Chondrocyte (in vitro differentiated cells): ENCODE measurements at regions not wholly inside any gene's neighbourhood (a gene's known extent, or its start where the extent isn't known, plus 50 kb on each side); places are given as distances from the start of the nearest gene placed in this dataset.
"Not testable (repeated sequence)": the region's sequence is repeated elsewhere in the genome, so short reads cannot be mapped to it uniquely, and the experiment has no call there.

Source experiments
- DNase-seq: peaks from one replicate; pipeline ENCODE4 v3.0.0; 2021; ENCODE audit warnings: mixed read lengths, low spot score
- H3K27ac Mint-ChIP-seq: one replicate; pipeline ENCODE4 v1.8.0; 2021; ENCODE audit warnings: mild to moderate bottlenecking, moderate library complexity, mixed read lengths; ENCODE audit not compliant: unreplicated experiment
- H3K27me3 Mint-ChIP-seq: 2 replicates; pipeline ENCODE4 v1.8.0; 2021; ENCODE audit warnings: low read depth, mixed read lengths
- H3K36me3 Mint-ChIP-seq: 2 replicates; pipeline ENCODE4 v1.8.0; 2021; ENCODE audit warnings: low read depth, mixed read lengths
- H3K4me1 Mint-ChIP-seq: 2 replicates; pipeline ENCODE4 v1.8.0; 2021; ENCODE audit warnings: low read depth, mild to moderate bottlenecking, mixed read lengths
- H3K4me3 Mint-ChIP-seq: one replicate; pipeline ENCODE4 v1.8.0; 2021; ENCODE audit warnings: mild to moderate bottlenecking, moderate library complexity, mixed read lengths; ENCODE audit not compliant: unreplicated experiment
- H3K9me3 Mint-ChIP-seq: 2 replicates; pipeline ENCODE4 v1.8.0; 2021; ENCODE audit warnings: low read depth, mixed read lengths
- TF ChIP-seq, protein P1 (sequence below): fragments of 200-600 bp; sonication (generic); IDR thresholded peaks from 2 replicates; pipeline ENCODE4 v1.5.0; 2021; ENCODE audit warnings: antibody characterized with exemption, mild to moderate bottlenecking, moderate library complexity

DNA sequence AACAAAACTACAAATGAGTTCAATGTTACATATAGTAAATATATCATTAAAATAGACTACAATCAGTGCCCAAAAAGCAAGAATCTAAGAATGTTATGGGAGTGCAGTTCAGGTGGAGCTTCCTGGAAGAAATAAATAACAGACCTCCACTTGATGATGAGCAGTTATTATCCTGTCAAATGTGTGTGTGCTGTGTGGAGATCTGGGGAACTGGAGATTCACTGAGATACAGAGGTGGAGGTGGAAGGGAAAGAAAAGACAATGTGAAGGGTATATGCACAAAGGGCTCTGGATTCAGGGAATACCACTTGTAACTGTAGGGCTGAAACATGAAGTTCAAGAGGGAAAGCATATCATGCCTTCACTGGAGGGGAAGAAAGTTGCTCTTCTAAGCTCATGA, 331.1 kb downstream of the SEMA3D start:
- DNase-seq: no peak
- Mint-ChIP-seq H3K9me3 (peaks cover 9% of the 10 kb centered on the region), H3K27ac (no peak overlapping the region), H3K4me3 (no peak overlapping the region), H3K27me3 (no peaks in the 10 kb centered on the region), H3K4me1 (no peaks in the 10 kb centered on the region), H3K36me3 (no peaks in the 10 kb centered on the region)
- TF ChIP-seq, protein P1, sequence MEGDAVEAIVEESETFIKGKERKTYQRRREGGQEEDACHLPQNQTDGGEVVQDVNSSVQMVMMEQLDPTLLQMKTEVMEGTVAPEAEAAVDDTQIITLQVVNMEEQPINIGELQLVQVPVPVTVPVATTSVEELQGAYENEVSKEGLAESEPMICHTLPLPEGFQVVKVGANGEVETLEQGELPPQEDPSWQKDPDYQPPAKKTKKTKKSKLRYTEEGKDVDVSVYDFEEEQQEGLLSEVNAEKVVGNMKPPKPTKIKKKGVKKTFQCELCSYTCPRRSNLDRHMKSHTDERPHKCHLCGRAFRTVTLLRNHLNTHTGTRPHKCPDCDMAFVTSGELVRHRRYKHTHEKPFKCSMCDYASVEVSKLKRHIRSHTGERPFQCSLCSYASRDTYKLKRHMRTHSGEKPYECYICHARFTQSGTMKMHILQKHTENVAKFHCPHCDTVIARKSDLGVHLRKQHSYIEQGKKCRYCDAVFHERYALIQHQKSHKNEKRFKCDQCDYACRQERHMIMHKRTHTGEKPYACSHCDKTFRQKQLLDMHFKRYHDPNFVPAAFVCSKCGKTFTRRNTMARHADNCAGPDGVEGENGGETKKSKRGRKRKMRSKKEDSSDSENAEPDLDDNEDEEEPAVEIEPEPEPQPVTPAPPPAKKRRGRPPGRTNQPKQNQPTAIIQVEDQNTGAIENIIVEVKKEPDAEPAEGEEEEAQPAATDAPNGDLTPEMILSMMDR: no peak

DNA sequence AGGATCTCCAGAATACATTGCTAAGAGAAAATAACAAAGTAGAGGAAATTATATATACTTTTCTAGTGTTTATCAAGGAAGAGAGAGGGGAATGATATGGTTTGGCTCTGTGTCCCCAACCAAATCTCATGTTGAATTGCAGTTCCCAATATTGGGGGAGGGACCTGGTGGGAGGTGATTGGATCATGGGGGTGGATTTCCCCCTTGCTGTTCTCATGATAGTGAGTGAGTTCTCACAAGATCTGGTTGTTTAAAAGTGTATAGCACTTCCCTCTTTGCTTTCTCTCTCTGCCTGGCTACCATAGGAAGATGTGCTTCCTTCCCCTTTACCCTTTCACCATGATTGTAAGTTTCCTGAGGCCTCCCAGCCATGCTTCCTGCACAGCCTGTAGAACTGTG, 337.9 kb downstream of the SEMA3D start:
- not testable (repeated sequence) for H3K4me3 Mint-ChIP-seq, H3K36me3 Mint-ChIP-seq, DNase-seq, H3K27me3 Mint-ChIP-seq, H3K9me3 Mint-ChIP-seq, H3K27ac Mint-ChIP-seq
- H3K4me1 Mint-ChIP-seq: peaks cover 14% of the 10 kb centered on the region

DNA sequence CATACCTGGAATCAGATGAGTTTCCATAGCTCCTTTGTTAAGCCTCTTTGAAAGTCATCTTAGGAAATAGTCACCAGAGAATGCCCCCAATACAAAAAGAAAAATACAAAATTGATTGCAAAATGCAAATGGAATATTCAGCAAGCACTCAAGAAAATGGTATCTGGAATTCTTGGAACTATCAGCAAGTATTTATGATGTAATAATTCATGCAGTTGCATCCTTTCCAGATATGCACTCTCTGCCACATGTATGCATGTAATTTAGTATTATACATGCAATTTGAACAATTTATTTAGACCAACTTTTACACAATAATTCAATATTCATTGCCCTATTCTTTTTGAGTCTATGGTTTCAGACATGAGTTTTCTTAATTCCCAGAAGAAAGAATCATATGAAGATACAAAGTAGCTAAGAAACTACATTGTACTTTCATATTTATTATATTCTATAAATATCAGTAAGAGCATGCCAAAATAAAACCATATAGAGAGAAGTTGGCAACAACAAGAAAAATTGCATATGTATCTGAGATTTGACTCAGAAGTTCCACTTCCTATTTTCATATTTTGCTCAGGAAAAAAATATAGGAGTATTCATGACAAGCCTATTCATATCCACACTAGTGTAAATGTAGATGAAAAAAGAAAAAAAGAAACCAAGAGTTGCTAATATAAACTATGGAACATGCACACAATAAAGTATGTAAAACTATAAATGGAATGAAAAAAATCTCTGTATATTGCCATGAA, 338.5 kb downstream of the SEMA3D start:
- H3K4me1 Mint-ChIP-seq: peaks cover 14% of the 10 kb centered on the region
- H3K27me3 Mint-ChIP-seq: no peaks in the 10 kb centered on the region
- no peak overlapping the region for H3K27ac Mint-ChIP-seq
- DNase-seq: no peak
- no peaks in the 10 kb centered on the region for H3K36me3 Mint-ChIP-seq
- TF ChIP-seq, protein P1: no peak
- no peaks in the 10 kb centered on the region for H3K9me3 Mint-ChIP-seq
- H3K4me3 Mint-ChIP-seq: no peak overlapping the region

DNA sequence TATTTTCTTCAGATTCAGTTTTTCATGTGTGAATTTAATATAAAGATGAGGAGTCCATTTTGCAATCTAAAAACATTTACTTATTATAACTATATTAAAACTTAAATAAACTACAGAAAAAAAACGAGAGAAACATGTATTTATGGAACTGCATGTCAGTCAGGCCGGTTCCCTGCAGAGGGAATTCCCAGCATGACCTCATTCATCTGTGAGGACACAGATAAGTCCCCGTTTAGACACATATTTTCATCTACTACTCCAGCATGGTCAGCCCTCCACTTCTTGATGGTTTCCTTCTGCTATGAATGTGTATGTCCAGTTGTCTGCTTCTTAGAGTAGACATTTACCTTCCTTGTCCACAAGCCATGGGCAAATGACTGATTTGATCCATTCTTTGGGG, 339.1 kb downstream of the SEMA3D start:
- Mint-ChIP-seq H3K4me3 (no peak overlapping the region), H3K27ac (no peak overlapping the region), H3K27me3 (no peaks in the 10 kb centered on the region), H3K4me1 (peaks cover 14% of the 10 kb centered on the region), H3K9me3 (no peaks in the 10 kb centered on the region), H3K36me3 (no peaks in the 10 kb centered on the region)
- no peak for DNase-seq
- TF ChIP-seq, protein P1: no peak

DNA sequence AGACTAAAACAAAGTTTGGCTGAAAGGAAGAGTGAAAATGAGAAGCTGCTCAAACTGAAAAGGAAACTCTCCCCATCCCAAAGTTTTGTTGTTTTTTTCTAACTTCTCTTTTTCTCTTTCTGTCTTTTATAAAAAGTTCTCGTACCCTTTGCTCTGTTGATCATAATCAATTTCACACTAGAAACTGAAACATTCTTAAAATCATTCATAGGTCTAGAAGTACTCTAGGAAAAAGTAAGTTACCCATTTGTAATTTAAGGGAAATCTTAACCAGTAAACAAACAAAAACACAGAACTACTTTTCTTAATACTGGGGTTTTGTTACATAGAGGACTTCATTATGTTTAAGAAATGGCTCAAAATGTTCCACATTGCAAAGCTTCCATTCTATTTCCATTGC, 339.8 kb downstream of the SEMA3D start:
- Mint-ChIP-seq H3K27ac (no peak overlapping the region), H3K9me3 (no peaks in the 10 kb centered on the region), H3K4me3 (no peak overlapping the region), H3K4me1 (peaks cover 14% of the 10 kb centered on the region), H3K27me3 (no peaks in the 10 kb centered on the region), H3K36me3 (no peaks in the 10 kb centered on the region)
- no peak for DNase-seq
- TF ChIP-seq, protein P1: no peak

DNA sequence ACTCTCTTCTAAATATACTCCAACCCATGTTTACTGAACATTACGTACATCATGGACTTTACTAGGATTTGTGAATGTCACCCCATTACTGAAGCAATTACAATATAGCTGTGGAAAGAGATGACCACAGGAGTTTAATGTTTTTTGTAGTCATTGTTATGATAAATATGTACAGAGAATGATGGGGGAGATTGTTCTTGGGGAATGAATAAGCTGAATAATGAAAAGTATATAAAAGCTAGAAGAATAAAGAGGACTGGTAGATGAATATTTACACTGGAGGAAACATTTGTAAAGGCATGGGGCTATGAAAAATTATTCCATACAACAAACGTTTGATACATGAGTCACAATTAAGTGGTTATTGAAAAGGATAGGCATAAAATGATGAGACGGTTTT, 340.9 kb downstream of the SEMA3D start:
- H3K27me3 Mint-ChIP-seq: no peaks in the 10 kb centered on the region
- peaks cover 19% of the 10 kb centered on the region for H3K4me1 Mint-ChIP-seq
- H3K4me3 Mint-ChIP-seq: no peak overlapping the region
- no peak overlapping the region for H3K27ac Mint-ChIP-seq
- TF ChIP-seq, protein P1: no peak
- DNase-seq: no peak
- H3K36me3 Mint-ChIP-seq: no peaks in the 10 kb centered on the region
- no peaks in the 10 kb centered on the region for H3K9me3 Mint-ChIP-seq
